WTC11 (cell line): ENCODE measurements at regions not wholly inside any gene's neighbourhood (a gene's known extent, or its start where the extent isn't known, plus 50 kb on each side); places are given as distances from the start of the nearest gene placed in this dataset.

Source experiments
- ATAC-seq: fragments of 200-7000 bp; cut with Tn5 transposase; 2 replicates; pipeline ENCODE4 v1.10.0; 2021; ENCODE audit warnings: mild to moderate bottlenecking, moderate library complexity
- CTCF ChIA-PET: fragments of 300-600 bp; sonication (Branson Sonifier 250); formaldehyde crosslinking; loops from one replicate; lab custom pipeline; 2021; ENCODE audit warnings: antibody characterized with exemption; lab: Charles Lee
- POLR2A ChIA-PET: fragments of 350-600 bp; sonication (Branson Sonifier 250); formaldehyde crosslinking; loops from one replicate; lab custom pipeline; 2021; ENCODE audit warnings: antibody characterized with exemption; lab: Charles Lee
- DNase-seq: peaks from one replicate; pipeline ENCODE4 v3.0.0; 2021; ENCODE audit warnings: low spot score
- H3K27ac Mint-ChIP-seq: 2 replicates; pipeline ENCODE4 v1.8.0; 2021; ENCODE audit warnings: mixed read lengths
- H3K27me3 Mint-ChIP-seq: 2 replicates; pipeline ENCODE4 v1.8.0; 2021; ENCODE audit warnings: low read depth, mild to moderate bottlenecking, moderate library complexity, mixed read lengths
- H3K36me3 Mint-ChIP-seq: 2 replicates; pipeline ENCODE4 v1.8.0; 2021; ENCODE audit warnings: mixed read lengths
- H3K4me1 Mint-ChIP-seq: 2 replicates; pipeline ENCODE4 v1.8.0; 2022; ENCODE audit warnings: mixed read lengths
- H3K4me3 Mint-ChIP-seq: 2 replicates; pipeline ENCODE4 v1.8.0; 2021; ENCODE audit warnings: mild to moderate bottlenecking, moderate library complexity, mixed read lengths
- H3K9me3 Mint-ChIP-seq: 2 replicates; pipeline ENCODE4 v1.8.0; 2021; ENCODE audit warnings: mixed read lengths
- CBFB ChIP-seq: sonication (generic); formaldehyde crosslinking; IDR thresholded peaks from 2 replicates; pipeline ENCODE4 v1.8.1; 2022; ENCODE audit warnings: mild to moderate bottlenecking, low read depth, missing genetic modification reagents
- CDX4 ChIP-seq: fragments of 250-450 bp; sonication (Bioruptor Pico); IDR thresholded peaks from 2 replicates; pipeline ENCODE4 v1.9.0; 2021; ENCODE audit warnings: moderate library complexity, mild to moderate bottlenecking, inconsistent platforms, borderline replicate concordance
- E2F5 ChIP-seq: sonication (generic); formaldehyde crosslinking; IDR thresholded peaks from 2 replicates; pipeline ENCODE4 v1.8.1; 2022; ENCODE audit warnings: mild to moderate bottlenecking, moderate library complexity, missing genetic modification reagents
- ESRRA ChIP-seq: sonication (generic); formaldehyde crosslinking; IDR thresholded peaks from 2 replicates; pipeline ENCODE4 v1.8.1; 2022; ENCODE audit warnings: mild to moderate bottlenecking, missing genetic modification reagents, borderline replicate concordance
- ETV6 ChIP-seq: sonication (generic); formaldehyde crosslinking; IDR thresholded peaks from 2 replicates; pipeline ENCODE4 v1.8.1; 2022; ENCODE audit warnings: mild to moderate bottlenecking, missing genetic modification reagents
- FOXJ3 ChIP-seq: sonication (generic); formaldehyde crosslinking; IDR thresholded peaks from 2 replicates; pipeline ENCODE4 v1.9.0; 2021; ENCODE audit warnings: missing genetic modification reagents, mild to moderate bottlenecking, borderline replicate concordance
- FOXP1 ChIP-seq: sonication (generic); formaldehyde crosslinking; IDR thresholded peaks from 2 replicates; pipeline ENCODE4 v1.8.0; 2022; ENCODE audit warnings: missing genetic modification reagents, mild to moderate bottlenecking, moderate library complexity, borderline replicate concordance
- GABPB1 ChIP-seq: sonication (generic); formaldehyde crosslinking; IDR thresholded peaks from 2 replicates; pipeline ENCODE4 v1.8.1; 2023; ENCODE audit warnings: mild to moderate bottlenecking, missing genetic modification reagents
- GTF2I ChIP-seq: fragments of 250-450 bp; sonication (Bioruptor Pico); conservative IDR thresholded peaks from 2 replicates; pipeline ENCODE4 v1.4.0; 2021; ENCODE audit warnings: mild to moderate bottlenecking
- HMGA2 ChIP-seq: fragments of 250-450 bp; sonication (Bioruptor Pico); IDR thresholded peaks from 2 replicates; pipeline ENCODE4 v1.4.0; 2021; ENCODE audit warnings: mild to moderate bottlenecking, moderate library complexity
- JUN ChIP-seq: sonication (generic); formaldehyde crosslinking; IDR thresholded peaks from 2 replicates; pipeline ENCODE4 v1.8.0; 2023; ENCODE audit warnings: mild to moderate bottlenecking, missing genetic modification reagents
- SOX15 ChIP-seq: fragments of 250-450 bp; sonication (Bioruptor Pico); IDR thresholded peaks from 2 replicates; pipeline ENCODE4 v1.9.0; 2021; ENCODE audit warnings: mild to moderate bottlenecking
- STAT6 ChIP-seq: sonication (generic); formaldehyde crosslinking; conservative IDR thresholded peaks from 2 replicates; pipeline ENCODE4 v1.8.1; 2023; ENCODE audit warnings: mild to moderate bottlenecking, low read depth, missing genetic modification reagents, moderate library complexity
- TCF7 ChIP-seq: sonication (generic); formaldehyde crosslinking; IDR thresholded peaks from 2 replicates; pipeline ENCODE4 v1.8.0; 2022; ENCODE audit warnings: mild to moderate bottlenecking, low read depth, missing genetic modification reagents, moderate library complexity
- TEAD4 ChIP-seq: sonication (generic); formaldehyde crosslinking; IDR thresholded peaks from 2 replicates; pipeline ENCODE4 v1.8.0; 2022; ENCODE audit warnings: mild to moderate bottlenecking, missing genetic modification reagents
- TP53 ChIP-seq: sonication (generic); formaldehyde crosslinking; IDR thresholded peaks from 2 replicates; pipeline ENCODE4 v1.8.1; 2023; ENCODE audit warnings: mild to moderate bottlenecking, missing genetic modification reagents
- ZNF512 ChIP-seq: sonication (generic); formaldehyde crosslinking; IDR thresholded peaks from 2 replicates; pipeline ENCODE4 v1.8.1; 2022; ENCODE audit warnings: missing genetic modification reagents, borderline replicate concordance
- ZNF532 ChIP-seq: fragments of 250-450 bp; sonication (Bioruptor Pico); IDR thresholded peaks from 2 replicates; pipeline ENCODE4 v1.9.0; 2021; ENCODE audit warnings: mild to moderate bottlenecking, borderline replicate concordance
- ZNF671 ChIP-seq: fragments of 250-450 bp; sonication (Bioruptor Pico); IDR thresholded peaks from 2 replicates; pipeline ENCODE4 v1.8.0; 2021; ENCODE audit warnings: mild to moderate bottlenecking

- Mint-ChIP-seq H3K4me3 (no peak overlapping the region), H3K36me3 (no peaks in the 10 kb centered on the region), H3K27me3 (no peaks in the 10 kb centered on the region), H3K27ac (no peak overlapping the region), H3K9me3 (peaks cover 13% of the 10 kb centered on the region), H3K4me1 (no peaks in the 10 kb centered on the region)
- ChIA-PET CTCF (interaction anchor here (1.0 to 2.1 kb wide), 3 partner anchors 152 to 384 kb away, joined by 3 to 6 read pairs (median 4); no protein-coding TSS in a partner anchor), POLR2A (no interaction called here)
- TF ChIP-seq JUN (CRISPR knock-in tag): no peak
- TF ChIP-seq TCF7 (CRISPR knock-in tag): no peak
- TF ChIP-seq GTF2I (CRISPR knock-in tag): no peak
- no peak for TF ChIP-seq CBFB (CRISPR knock-in tag)
- no peak for TF ChIP-seq FOXP1 (CRISPR knock-in tag)
- no peak for TF ChIP-seq TP53 (CRISPR knock-in tag)
- TF ChIP-seq HMGA2: no peak
- TF ChIP-seq ZNF532: no peak
- no peak for TF ChIP-seq TEAD4
- TF ChIP-seq STAT6 (CRISPR knock-in tag): no peak
- TF ChIP-seq ZNF512 (CRISPR knock-in tag): no peak
- TF ChIP-seq FOXJ3 (CRISPR knock-in tag): no peak
- no peak for TF ChIP-seq SOX15 (CRISPR knock-in tag)
- TF ChIP-seq ETV6 (CRISPR knock-in tag): no peak
- no peak for TF ChIP-seq CDX4 (CRISPR knock-in tag)
- TF ChIP-seq E2F5 (CRISPR knock-in tag): no peak
- TF ChIP-seq ESRRA: no peak
- TF ChIP-seq ZNF671: no peak
- no peak for TF ChIP-seq GABPB1 (CRISPR knock-in tag)
- ATAC-seq: no peak
- DNase-seq: no peak
Observed at GRCh38 chr9:1454211-1454610, 404.1 kb downstream of the DMRT2 start.
